ENCODE measurements at regions not wholly inside any gene's neighbourhood (a gene's known extent, or its start where the extent isn't known, plus 50 kb on each side); places are given as distances from the start of the nearest gene placed in this dataset.

- no peak overlapping the region for H3K4me3 Mint-ChIP-seq
- no peak for DNase-seq
- no peaks in the 10 kb centered on the region for H3K36me3 Mint-ChIP-seq
- H3K4me1 Mint-ChIP-seq: no peaks in the 10 kb centered on the region
- no peaks in the 10 kb centered on the region for H3K27me3 Mint-ChIP-seq
- CTCF ChIA-PET: no interaction called here
- no peak overlapping the region for H3K27ac Mint-ChIP-seq
- H3K9me3 Mint-ChIP-seq: no peaks in the 10 kb centered on the region
These were observed 477.9 kb upstream of the TNP1 start for GRCh38 chr2:217337771-217338170.

GRCh38 chr2:217336694-217337093 is 476.8 kb upstream of the TNP1 start:
- H3K27ac Mint-ChIP-seq: no peak overlapping the region
- H3K9me3 Mint-ChIP-seq: no peaks in the 10 kb centered on the region
- no peaks in the 10 kb centered on the region for H3K4me1 Mint-ChIP-seq
- DNase-seq: no peak
- no peaks in the 10 kb centered on the region for H3K36me3 Mint-ChIP-seq
- CTCF ChIA-PET: no interaction called here
- no peak overlapping the region for H3K4me3 Mint-ChIP-seq
- no peaks in the 10 kb centered on the region for H3K27me3 Mint-ChIP-seq

- Mint-ChIP-seq H3K27ac (no peak overlapping the region), H3K36me3 (no peaks in the 10 kb centered on the region), H3K4me1 (no peaks in the 10 kb centered on the region), H3K4me3 (no peak overlapping the region), H3K9me3 (no peaks in the 10 kb centered on the region), H3K27me3 (no peaks in the 10 kb centered on the region)
- no peak for DNase-seq
- CTCF ChIA-PET: no interaction called here
These were observed 475.6 kb upstream of the TNP1 start for GRCh38 chr2:217335341-217335966.

GRCh38 chr2:217334561-217334960 is 474.7 kb upstream of the TNP1 start:
- CTCF ChIA-PET: interaction anchor here (0.8 kb wide), 1 partner anchor 15 kb away, joined by 3 read pairs; no protein-coding TSS in a partner anchor
- no peak for DNase-seq
- Mint-ChIP-seq H3K36me3 (no peaks in the 10 kb centered on the region), H3K4me1 (no peaks in the 10 kb centered on the region), H3K9me3 (no peaks in the 10 kb centered on the region), H3K4me3 (no peak overlapping the region), H3K27me3 (no peaks in the 10 kb centered on the region), H3K27ac (no peak overlapping the region)

GRCh38 chr2:217332866-217333265 is 473.0 kb upstream of the TNP1 start:
- Mint-ChIP-seq H3K36me3 (no peaks in the 10 kb centered on the region), H3K27me3 (no peaks in the 10 kb centered on the region), H3K9me3 (no peaks in the 10 kb centered on the region), H3K4me1 (no peaks in the 10 kb centered on the region), H3K4me3 (no peak overlapping the region), H3K27ac (no peak overlapping the region)
- CTCF ChIA-PET: no interaction called here
- DNase-seq: no peak

GRCh38 chr2:217332417-217332791 is 472.5 kb upstream of the TNP1 start:
- no peaks in the 10 kb centered on the region for H3K4me1 Mint-ChIP-seq

GRCh38 chr2:217331523-217332416 is 471.9 kb upstream of the TNP1 start:
- CTCF ChIA-PET: no interaction called here
- H3K9me3 Mint-ChIP-seq: no peaks in the 10 kb centered on the region

More at GRCh38 chr2:217332417-217332791, 472.5 kb upstream of the TNP1 start:
- Mint-ChIP-seq H3K27me3 (no peaks in the 10 kb centered on the region), H3K4me3 (no peak overlapping the region), H3K9me3 (no peaks in the 10 kb centered on the region), H3K36me3 (no peaks in the 10 kb centered on the region), H3K27ac (no peak overlapping the region)
- CTCF ChIA-PET: no interaction called here
- DNase-seq: no peak

GRCh38 chr2:217330647-217331046 is 470.8 kb upstream of the TNP1 start:
- Mint-ChIP-seq H3K9me3 (no peaks in the 10 kb centered on the region), H3K36me3 (no peaks in the 10 kb centered on the region), H3K27me3 (no peaks in the 10 kb centered on the region), H3K4me3 (no peak overlapping the region), H3K4me1 (no peaks in the 10 kb centered on the region), H3K27ac (no peak overlapping the region)
- DNase-seq: no peak
- CTCF ChIA-PET: no interaction called here

More at GRCh38 chr2:217331523-217332416, 471.9 kb upstream of the TNP1 start:
- Mint-ChIP-seq H3K27ac (no peak overlapping the region), H3K4me1 (no peaks in the 10 kb centered on the region), H3K27me3 (no peaks in the 10 kb centered on the region), H3K4me3 (no peak overlapping the region), H3K36me3 (no peaks in the 10 kb centered on the region)
- DNase-seq: no peak

GRCh38 chr2:217329023-217329431 is 469.2 kb upstream of the TNP1 start:
- no peak overlapping the region for H3K4me3 Mint-ChIP-seq
- H3K27me3 Mint-ChIP-seq: no peaks in the 10 kb centered on the region
- H3K36me3 Mint-ChIP-seq: no peaks in the 10 kb centered on the region
- H3K9me3 Mint-ChIP-seq: no peaks in the 10 kb centered on the region
- no peaks in the 10 kb centered on the region for H3K4me1 Mint-ChIP-seq
- CTCF ChIA-PET: no interaction called here
- DNase-seq: no peak
- no peak overlapping the region for H3K27ac Mint-ChIP-seq

GRCh38 chr2:217328622-217328978 is 468.7 kb upstream of the TNP1 start:
- no peak overlapping the region for H3K4me3 Mint-ChIP-seq
- CTCF ChIA-PET: no interaction called here
- no peaks in the 10 kb centered on the region for H3K9me3 Mint-ChIP-seq
- H3K27ac Mint-ChIP-seq: no peak overlapping the region
- H3K36me3 Mint-ChIP-seq: no peaks in the 10 kb centered on the region
- H3K27me3 Mint-ChIP-seq: no peaks in the 10 kb centered on the region
- H3K4me1 Mint-ChIP-seq: no peaks in the 10 kb centered on the region
- no peak for DNase-seq

GRCh38 chr2:217327953-217328621 is 468.2 kb upstream of the TNP1 start:
- H3K27me3 Mint-ChIP-seq: no peaks in the 10 kb centered on the region
- no peaks in the 10 kb centered on the region for H3K36me3 Mint-ChIP-seq
- no peaks in the 10 kb centered on the region for H3K9me3 Mint-ChIP-seq
- no peaks in the 10 kb centered on the region for H3K4me1 Mint-ChIP-seq
- no peak overlapping the region for H3K4me3 Mint-ChIP-seq
- DNase-seq: no peak
- H3K27ac Mint-ChIP-seq: no peak overlapping the region
- CTCF ChIA-PET: no interaction called here

GRCh38 chr2:217326238-217327022 is 466.6 kb upstream of the TNP1 start:
- Mint-ChIP-seq H3K36me3 (no peaks in the 10 kb centered on the region), H3K27me3 (no peaks in the 10 kb centered on the region), H3K4me3 (no peak overlapping the region), H3K27ac (no peak overlapping the region), H3K4me1 (no peaks in the 10 kb centered on the region), H3K9me3 (no peaks in the 10 kb centered on the region)
- CTCF ChIA-PET: no interaction called here
- DNase-seq: no peak

- Mint-ChIP-seq H3K36me3 (no peaks in the 10 kb centered on the region), H3K4me1 (no peaks in the 10 kb centered on the region), H3K27me3 (no peaks in the 10 kb centered on the region), H3K27ac (no peak overlapping the region), H3K4me3 (no peak overlapping the region), H3K9me3 (no peaks in the 10 kb centered on the region)
- CTCF ChIA-PET: no interaction called here
- DNase-seq: no peak
These were observed 466.0 kb upstream of the TNP1 start for GRCh38 chr2:217325816-217326215.

GRCh38 chr2:217325251-217325650 is 465.4 kb upstream of the TNP1 start:
- H3K36me3 Mint-ChIP-seq: no peaks in the 10 kb centered on the region
- DNase-seq: no peak
- H3K4me1 Mint-ChIP-seq: no peaks in the 10 kb centered on the region
- no peak overlapping the region for H3K4me3 Mint-ChIP-seq
- CTCF ChIA-PET: no interaction called here
- H3K27me3 Mint-ChIP-seq: no peaks in the 10 kb centered on the region
- no peak overlapping the region for H3K27ac Mint-ChIP-seq
- no peaks in the 10 kb centered on the region for H3K9me3 Mint-ChIP-seq

All from activated naive CD4-positive, alpha-beta T cell treated with anti-CD3 and anti-CD28 coated beads, Interleukin-2, amount 10 ng/mL, durations not matched to agents 7 days and 5 days (primary cell).